ENCODE measurements at regions not wholly inside any gene's neighbourhood (a gene's known extent, or its start where the extent isn't known, plus 50 kb on each side); places are given as distances from the start of the nearest gene placed in this dataset.

DNA sequence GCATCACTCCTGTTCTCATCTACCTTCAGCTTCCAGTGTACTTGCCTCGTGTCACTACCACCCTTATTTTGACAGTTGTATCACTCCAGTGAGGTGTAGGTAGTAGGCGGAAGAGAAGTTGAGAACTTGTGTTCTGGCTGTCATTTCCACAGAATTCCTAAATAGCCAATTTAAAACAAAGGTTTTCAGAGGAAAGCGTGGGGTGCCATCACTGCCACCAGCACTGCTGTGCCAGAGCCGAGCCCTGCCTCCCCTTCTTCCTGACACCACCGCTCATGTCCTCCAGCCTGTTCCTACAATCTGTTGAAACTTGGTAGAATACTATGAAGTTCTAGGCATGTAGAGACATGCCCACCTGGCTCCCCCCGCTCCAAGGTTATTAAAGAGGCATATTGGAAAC is 215.8 kb downstream of the TANC2 start:
- 95 to 96% methylated on average over 6 of the region's 6 CpGs for WGBS, 2 donors
- no peak overlapping the region for H3K27ac ChIP-seq
- H3K27me3 ChIP-seq: no peaks in the 10 kb centered on the region
- intact Hi-C loops (cut with DNase I): no loop called here
- H3K36me3 ChIP-seq: no peaks in the 10 kb centered on the region
- TF ChIP-seq, protein P1, sequence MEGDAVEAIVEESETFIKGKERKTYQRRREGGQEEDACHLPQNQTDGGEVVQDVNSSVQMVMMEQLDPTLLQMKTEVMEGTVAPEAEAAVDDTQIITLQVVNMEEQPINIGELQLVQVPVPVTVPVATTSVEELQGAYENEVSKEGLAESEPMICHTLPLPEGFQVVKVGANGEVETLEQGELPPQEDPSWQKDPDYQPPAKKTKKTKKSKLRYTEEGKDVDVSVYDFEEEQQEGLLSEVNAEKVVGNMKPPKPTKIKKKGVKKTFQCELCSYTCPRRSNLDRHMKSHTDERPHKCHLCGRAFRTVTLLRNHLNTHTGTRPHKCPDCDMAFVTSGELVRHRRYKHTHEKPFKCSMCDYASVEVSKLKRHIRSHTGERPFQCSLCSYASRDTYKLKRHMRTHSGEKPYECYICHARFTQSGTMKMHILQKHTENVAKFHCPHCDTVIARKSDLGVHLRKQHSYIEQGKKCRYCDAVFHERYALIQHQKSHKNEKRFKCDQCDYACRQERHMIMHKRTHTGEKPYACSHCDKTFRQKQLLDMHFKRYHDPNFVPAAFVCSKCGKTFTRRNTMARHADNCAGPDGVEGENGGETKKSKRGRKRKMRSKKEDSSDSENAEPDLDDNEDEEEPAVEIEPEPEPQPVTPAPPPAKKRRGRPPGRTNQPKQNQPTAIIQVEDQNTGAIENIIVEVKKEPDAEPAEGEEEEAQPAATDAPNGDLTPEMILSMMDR (IDR thresholded peaks at IDR 0.05): no peak
- TF ChIP-seq POLR2AphosphoS5 (IDR thresholded peaks at IDR 0.05) (no peak), EP300 (IDR thresholded peaks at IDR 0.05) (no peak), POLR2A (IDR thresholded peaks at IDR 0.05) (no peak)
- H3K4me3 ChIP-seq: no peak overlapping the region
- no peak for DNase-seq
- no peaks in the 10 kb centered on the region for H3K9me3 ChIP-seq
- H3K4me1 ChIP-seq: peaks cover 0 to 11% (median 5%) of the 10 kb centered on the region in 4 donors

DNA sequence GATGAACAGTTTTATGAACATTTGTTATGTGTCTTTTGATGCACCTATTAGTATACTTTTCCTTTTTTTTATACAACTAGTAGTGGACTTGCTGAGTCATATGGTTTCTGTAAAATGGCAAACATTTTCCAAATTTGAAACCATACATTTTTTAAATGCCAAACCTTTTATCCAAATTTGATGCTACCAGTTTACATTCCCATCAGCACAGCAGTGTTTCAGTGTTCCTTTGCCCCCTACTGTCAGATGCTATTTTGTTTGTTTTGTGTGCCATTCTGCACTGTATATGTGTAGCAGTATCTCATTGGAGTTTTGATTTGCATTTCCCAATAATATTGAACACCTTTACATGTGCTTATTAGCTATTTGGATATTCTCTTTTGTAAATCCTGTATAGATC is 219.4 kb downstream of the TANC2 start:
- TF ChIP-seq, protein P1 (IDR thresholded peaks at IDR 0.05): no peak
- no peak for TF ChIP-seq EP300 (IDR thresholded peaks at IDR 0.05)
- no peak for TF ChIP-seq POLR2A (IDR thresholded peaks at IDR 0.05)
- no peak for TF ChIP-seq POLR2AphosphoS5 (IDR thresholded peaks at IDR 0.05)
- H3K4me3 ChIP-seq: no peak overlapping the region
- no peaks in the 10 kb centered on the region for H3K9me3 ChIP-seq
- peaks cover 0 to 18% (median 6%) of the 10 kb centered on the region in 4 donors for H3K4me1 ChIP-seq
- no peak for DNase-seq
- H3K27me3 ChIP-seq: no peaks in the 10 kb centered on the region
- H3K27ac ChIP-seq: no peak overlapping the region
- intact Hi-C loops (cut with DNase I): no loop called here
- no peaks in the 10 kb centered on the region for H3K36me3 ChIP-seq

DNA sequence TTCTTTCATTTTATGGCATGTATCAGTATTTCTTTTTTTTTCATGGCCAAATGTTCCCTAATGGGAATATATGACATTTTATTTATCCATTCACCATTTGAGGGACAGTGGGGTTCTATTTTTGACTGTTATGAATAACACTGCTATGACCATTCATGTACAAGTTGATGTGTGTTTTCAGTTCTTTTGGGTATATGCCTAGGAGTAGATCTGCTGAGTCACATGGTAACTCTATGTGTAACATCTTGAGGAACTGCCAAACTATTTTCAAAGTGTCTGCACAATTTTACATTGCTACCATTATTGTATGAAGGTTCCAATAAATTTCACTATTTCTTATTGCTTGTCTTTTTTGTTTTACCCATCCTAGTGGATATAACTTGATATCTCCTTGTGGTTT is 223.0 kb downstream of the TANC2 start:
- intact Hi-C loops (cut with DNase I): no loop called here
- H3K4me3 ChIP-seq: no peak overlapping the region
- peaks cover 0 to 3% (median 0%) of the 10 kb centered on the region in 4 donors for H3K36me3 ChIP-seq
- no peaks in the 10 kb centered on the region for H3K9me3 ChIP-seq
- peak overlapping the region in 1 of 4 donors; percentile 50 for H3K27ac ChIP-seq
- no peak for TF ChIP-seq POLR2A (IDR thresholded peaks at IDR 0.05)
- TF ChIP-seq POLR2AphosphoS5 (IDR thresholded peaks at IDR 0.05): peak in 2 of 4 donors; percentile 38 to 40
- no peaks in the 10 kb centered on the region for H3K27me3 ChIP-seq
- peaks cover 0 to 19% (median 6%) of the 10 kb centered on the region in 4 donors for H3K4me1 ChIP-seq
- no peak for DNase-seq

DNA sequence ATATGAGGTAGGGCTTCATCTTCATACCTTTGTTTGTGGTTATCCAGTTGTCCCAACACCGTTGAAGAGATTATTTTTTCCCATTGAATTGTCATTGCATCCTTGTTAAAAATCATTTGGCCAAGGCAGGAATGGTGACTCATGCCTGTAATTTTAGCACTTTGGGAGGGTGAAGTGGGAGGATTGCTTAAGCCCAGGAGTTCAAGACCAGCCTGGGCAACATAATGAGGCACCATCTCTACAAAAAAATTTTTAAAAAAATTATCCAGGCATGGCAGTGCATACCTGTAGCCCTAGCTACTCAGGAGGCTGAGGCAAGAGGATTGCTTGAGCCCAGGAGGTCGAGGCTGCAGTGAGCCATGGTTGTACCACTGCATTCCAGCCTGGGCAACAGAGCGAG is 223.9 kb downstream of the TANC2 start:
- Histone ChIP-seq H3K36me3 (peaks cover 0 to 8% (median 0%) of the 10 kb centered on the region in 4 donors), H3K9me3 (no peaks in the 10 kb centered on the region), H3K4me1 (peaks cover 0 to 19% (median 6%) of the 10 kb centered on the region in 4 donors), H3K27me3 (no peaks in the 10 kb centered on the region), H3K4me3 (no peak overlapping the region), H3K27ac (no peak overlapping the region)
- WGBS, 2 donors: 81 to 90% methylated on average over 3 of the region's 3 CpGs
- TF ChIP-seq POLR2AphosphoS5 (IDR thresholded peaks at IDR 0.05) (no peak), EP300 (IDR thresholded peaks at IDR 0.05) (no peak), POLR2A (IDR thresholded peaks at IDR 0.05) (no peak)
- TF ChIP-seq, protein P1 (IDR thresholded peaks at IDR 0.05): no peak
- DNase-seq: no peak
- intact Hi-C loops (cut with DNase I): no loop called here

DNA sequence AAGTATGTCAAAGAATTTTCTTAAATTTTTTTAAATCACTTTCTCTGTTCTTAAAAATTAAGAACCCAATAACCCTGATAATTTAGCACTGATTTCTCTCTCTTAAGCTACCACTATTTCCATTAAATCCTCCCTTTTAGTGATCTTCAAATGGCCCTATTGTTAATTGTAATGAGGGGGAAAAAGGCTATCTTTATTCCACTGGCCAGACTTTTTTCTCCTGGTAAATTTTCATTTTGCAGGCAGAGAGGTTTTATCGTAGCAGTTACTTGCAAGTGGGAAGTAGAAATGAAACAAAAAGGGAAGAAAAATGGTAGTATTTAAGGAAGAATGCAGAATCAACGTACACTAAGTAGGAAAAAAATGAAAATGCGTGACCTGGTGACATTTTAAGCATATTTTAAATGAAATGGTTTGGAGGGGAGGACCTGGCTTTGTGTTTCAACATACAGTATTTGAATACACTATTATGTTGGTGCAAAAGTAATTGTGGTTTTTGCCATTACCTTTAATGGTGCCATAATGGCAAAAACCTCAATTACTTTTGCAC is 224.9 kb downstream of the TANC2 start:
- Histone ChIP-seq H3K27ac (no peak overlapping the region), H3K9me3 (no peaks in the 10 kb centered on the region), H3K27me3 (no peaks in the 10 kb centered on the region), H3K36me3 (peaks cover 0 to 15% (median 0%) of the 10 kb centered on the region in 4 donors), H3K4me3 (no peak overlapping the region), H3K4me1 (peaks cover 0 to 19% (median 6%) of the 10 kb centered on the region in 4 donors)
- 78 to 93% methylated on average over 3 of the region's 3 CpGs for WGBS, 2 donors
- TF ChIP-seq POLR2AphosphoS5 (IDR thresholded peaks at IDR 0.05) (no peak), EP300 (IDR thresholded peaks at IDR 0.05) (no peak), POLR2A (IDR thresholded peaks at IDR 0.05) (no peak)
- TF ChIP-seq, protein P1 (IDR thresholded peaks at IDR 0.05): no peak
- DNase-seq: no peak
- intact Hi-C loops (cut with DNase I): no loop called here
